Tibial nerve (tissue), 4 donors: ENCODE measurements at regions not wholly inside any gene's neighbourhood (a gene's known extent, or its start where the extent isn't known, plus 50 kb on each side); places are given as distances from the start of the nearest gene placed in this dataset.

Experiments
- DNase-seq, 2 donors: peaks; one replicate each; pipeline ENCODE4 v3.0.0-alpha.2; 2019; ENCODE audit warnings: low spot score in 2 of 2
- H3K27ac ChIP-seq, 4 donors: fragments of 200-600 bp; sonication (generic) in 3 of 4; one replicate each; pipeline ENCODE4 v1.5.1; 2017 to 2019; ENCODE audit warnings: mild to moderate bottlenecking in 1 of 4
- H3K27me3 ChIP-seq, 2 donors: fragments of 200-600 bp; sonication (generic) in 1 of 2; one replicate each; pipeline versions ENCODE4 v1.5.1 to v1.6.0; 2017 to 2019
- H3K36me3 ChIP-seq, 3 donors: fragments of 200-600 bp; sonication (generic); one replicate each; pipeline ENCODE4 v1.5.1; 2018 to 2019
- H3K4me1 ChIP-seq, 4 donors: fragments of 200-600 bp; sonication (generic) in 3 of 4; one replicate each; pipeline ENCODE4 v1.5.1; 2017 to 2019
- H3K4me3 ChIP-seq, 4 donors: fragments of 200-600 bp; sonication (generic) in 3 of 4; one replicate each; pipeline ENCODE4 v1.5.1; 2017 to 2019; ENCODE audit warnings: mild to moderate bottlenecking in 1 of 4, moderate library complexity in 1 of 4
- H3K9me3 ChIP-seq, 4 donors: fragments of 200-600 bp; sonication (generic) in 3 of 4; one replicate each; pipeline ENCODE4 v1.5.1; 2017 to 2019
- EP300 ChIP-seq, 2 donors: sonication (generic); formaldehyde crosslinking; IDR thresholded peaks; one replicate each; pipeline ENCODE4 v1.6.1; 2017; ENCODE audit warnings: antibody characterized with exemption in 2 of 2, mild to moderate bottlenecking in 1 of 2
- POLR2A ChIP-seq, 2 donors: fragments of 450-650 bp; IDR thresholded peaks; one replicate each; pipeline ENCODE4 v1.6.1; 2017; ENCODE audit warnings: antibody characterized with exemption in 2 of 2, mild to moderate bottlenecking in 2 of 2, moderate library complexity in 2 of 2
- WGBS, 2 donors: methylation state at CpG; one replicate each; pipeline ENCODE4 v1.1.5; 2018; 5-methylcytosine and 5-hydroxymethylcytosine counted together
- TF ChIP-seq, protein P1 (sequence below), 5 experiments: fragments of 200-600 bp in 3 of 5; fragments of 450-650 bp in 2 of 5; sonication (generic) in 3 of 5; IDR thresholded peaks; one replicate each; pipeline ENCODE4 v1.5.1; 2016 to 2019; ENCODE audit warnings: antibody characterized with exemption in 5 of 5, mild to moderate bottlenecking in 3 of 5, moderate library complexity in 2 of 5

DNA sequence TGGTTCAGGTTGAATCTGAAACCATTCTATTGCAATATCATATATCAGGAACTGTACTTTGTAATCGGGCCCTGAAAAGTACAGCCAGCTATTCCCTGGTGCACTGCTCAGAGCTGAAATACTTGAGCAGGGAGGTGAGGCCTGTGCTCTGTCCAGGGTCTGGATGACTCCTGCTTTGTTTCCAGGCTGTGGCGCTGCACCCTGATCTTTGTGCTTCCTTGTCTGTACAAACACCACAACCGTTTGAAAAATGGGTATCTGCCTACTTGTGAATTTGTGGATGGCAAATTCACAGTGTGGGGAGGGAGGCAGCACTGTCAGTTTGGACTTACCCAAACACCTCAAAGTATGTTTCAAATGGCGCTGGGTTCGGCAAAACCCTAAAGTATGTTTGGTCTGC is 155.4 kb upstream of the FAR2 start:
- TF ChIP-seq POLR2A (IDR thresholded peaks at IDR 0.05): no peak
- no peak for TF ChIP-seq EP300 (IDR thresholded peaks at IDR 0.05)
- TF ChIP-seq, protein P1, sequence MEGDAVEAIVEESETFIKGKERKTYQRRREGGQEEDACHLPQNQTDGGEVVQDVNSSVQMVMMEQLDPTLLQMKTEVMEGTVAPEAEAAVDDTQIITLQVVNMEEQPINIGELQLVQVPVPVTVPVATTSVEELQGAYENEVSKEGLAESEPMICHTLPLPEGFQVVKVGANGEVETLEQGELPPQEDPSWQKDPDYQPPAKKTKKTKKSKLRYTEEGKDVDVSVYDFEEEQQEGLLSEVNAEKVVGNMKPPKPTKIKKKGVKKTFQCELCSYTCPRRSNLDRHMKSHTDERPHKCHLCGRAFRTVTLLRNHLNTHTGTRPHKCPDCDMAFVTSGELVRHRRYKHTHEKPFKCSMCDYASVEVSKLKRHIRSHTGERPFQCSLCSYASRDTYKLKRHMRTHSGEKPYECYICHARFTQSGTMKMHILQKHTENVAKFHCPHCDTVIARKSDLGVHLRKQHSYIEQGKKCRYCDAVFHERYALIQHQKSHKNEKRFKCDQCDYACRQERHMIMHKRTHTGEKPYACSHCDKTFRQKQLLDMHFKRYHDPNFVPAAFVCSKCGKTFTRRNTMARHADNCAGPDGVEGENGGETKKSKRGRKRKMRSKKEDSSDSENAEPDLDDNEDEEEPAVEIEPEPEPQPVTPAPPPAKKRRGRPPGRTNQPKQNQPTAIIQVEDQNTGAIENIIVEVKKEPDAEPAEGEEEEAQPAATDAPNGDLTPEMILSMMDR (IDR thresholded peaks at IDR 0.05): no peak
- Histone ChIP-seq H3K36me3 (no peaks in the 10 kb centered on the region), H3K27me3 (no peaks in the 10 kb centered on the region), H3K27ac (no peak overlapping the region), H3K4me3 (no peak overlapping the region), H3K9me3 (no peaks in the 10 kb centered on the region), H3K4me1 (peaks cover 0 to 4% (median 0%) of the 10 kb centered on the region in 4 donors)
- DNase-seq: no peak
- 74 to 75% methylated on average over 5 of the region's 5 CpGs for WGBS, 2 donors

DNA sequence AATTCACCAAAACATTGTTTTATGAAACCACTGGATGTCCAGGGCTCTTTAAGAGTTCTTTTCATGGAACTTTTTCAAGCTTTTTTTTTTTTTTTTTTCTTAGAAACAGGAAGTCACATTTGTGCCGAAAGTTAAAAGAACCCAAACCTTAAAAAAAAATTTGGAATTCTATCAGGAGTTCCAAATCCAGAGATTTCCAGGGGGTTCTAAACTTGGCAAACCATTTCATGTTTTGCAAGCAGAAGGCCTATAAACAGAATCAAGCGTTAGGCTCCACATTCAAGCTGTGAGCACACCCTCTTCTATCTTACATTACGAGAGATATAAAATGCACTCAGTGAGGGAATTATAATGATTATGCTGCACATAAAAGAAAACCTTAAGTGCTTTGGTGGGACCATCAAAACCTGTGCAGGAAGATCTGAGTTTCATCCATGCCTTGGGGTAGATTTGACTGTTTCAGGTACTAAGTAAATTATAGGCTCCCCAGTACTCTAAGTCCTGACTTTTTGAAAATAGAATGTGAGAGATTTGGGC is 154.8 kb upstream of the FAR2 start:
- Histone ChIP-seq H3K36me3 (no peaks in the 10 kb centered on the region), H3K4me3 (no peak overlapping the region), H3K27me3 (no peaks in the 10 kb centered on the region), H3K4me1 (no peaks in the 10 kb centered on the region), H3K9me3 (no peaks in the 10 kb centered on the region), H3K27ac (no peak overlapping the region)
- 54 to 71% methylated on average over 3 of the region's 3 CpGs for whole genome bisulfite sequencing, 2 donors
- TF ChIP-seq EP300 (IDR thresholded peaks at IDR 0.05): no peak
- TF ChIP-seq POLR2A (IDR thresholded peaks at IDR 0.05): no peak
- TF ChIP-seq, protein P1 (IDR thresholded peaks at IDR 0.05): no peak
- DNase-seq: no peak

DNA sequence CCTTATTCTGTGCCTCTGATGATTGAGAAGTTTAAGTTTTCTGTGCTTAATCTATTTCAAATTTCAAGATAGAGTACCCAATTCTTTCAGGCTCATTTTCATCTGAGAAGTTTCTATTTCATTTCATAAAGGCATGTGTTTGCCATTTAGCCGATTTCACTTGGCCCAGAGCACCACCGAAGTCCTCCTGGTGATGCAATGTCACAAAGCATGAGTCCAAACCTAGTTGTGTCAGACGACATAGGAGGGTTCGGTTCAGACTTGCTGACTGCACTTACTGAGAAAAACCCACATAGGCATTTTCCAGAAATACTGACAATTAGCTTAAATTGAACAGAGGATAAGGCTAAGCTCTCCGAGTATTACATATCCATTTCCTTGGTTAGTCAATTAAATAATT is 152.4 kb upstream of the FAR2 start:
- no peaks in the 10 kb centered on the region for H3K9me3 ChIP-seq
- no peaks in the 10 kb centered on the region for H3K27me3 ChIP-seq
- no peak overlapping the region for H3K27ac ChIP-seq
- WGBS, 2 donors: 88 to 89% methylated on average over 5 of the region's 5 CpGs
- no peaks in the 10 kb centered on the region for H3K4me1 ChIP-seq
- TF ChIP-seq EP300 (IDR thresholded peaks at IDR 0.05): peak in 1 of 2 donors; percentile 12
- TF ChIP-seq, protein P1 (IDR thresholded peaks at IDR 0.05): no peak
- DNase-seq: peak in 1 of 2 donors; percentile 16
- no peak overlapping the region for H3K4me3 ChIP-seq
- no peaks in the 10 kb centered on the region for H3K36me3 ChIP-seq

DNA sequence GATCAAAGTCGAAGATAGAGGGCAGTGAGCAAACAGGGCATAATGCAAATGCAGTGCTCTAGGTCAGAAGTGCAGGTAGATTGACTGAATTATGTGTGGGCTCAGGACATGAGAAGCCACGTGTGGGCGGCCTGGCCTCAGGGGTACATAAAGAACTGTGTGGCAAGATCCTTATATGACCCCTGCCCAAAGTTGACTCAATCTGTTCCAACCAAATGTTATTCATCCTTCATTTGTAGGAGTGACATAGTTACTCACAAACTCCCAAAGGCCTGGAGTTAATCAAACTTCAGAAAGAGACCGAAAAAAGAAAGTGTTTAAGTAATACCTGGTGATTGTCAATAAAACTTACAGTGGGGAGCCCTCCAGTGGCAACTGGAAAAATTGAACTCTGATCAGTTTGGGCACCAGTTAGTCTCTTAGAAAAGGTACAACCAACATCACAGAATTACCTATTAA is 150.4 kb upstream of the FAR2 start:
- Histone ChIP-seq H3K27ac (peak overlapping the region in 1 of 4 donors; percentile 38), H3K4me1 (no peaks in the 10 kb centered on the region), H3K4me3 (no peak overlapping the region), H3K36me3 (no peaks in the 10 kb centered on the region), H3K9me3 (no peaks in the 10 kb centered on the region), H3K27me3 (no peaks in the 10 kb centered on the region)
- TF ChIP-seq, protein P1 (IDR thresholded peaks at IDR 0.05): peak; percentile 19 to 63 (median 45)
- TF ChIP-seq EP300 (IDR thresholded peaks at IDR 0.05): no peak
- WGBS, 2 donors: 57 to 58% methylated on average over 4 of the region's 4 CpGs
- peak in 1 of 2 donors; percentile 48 for DNase-seq

DNA sequence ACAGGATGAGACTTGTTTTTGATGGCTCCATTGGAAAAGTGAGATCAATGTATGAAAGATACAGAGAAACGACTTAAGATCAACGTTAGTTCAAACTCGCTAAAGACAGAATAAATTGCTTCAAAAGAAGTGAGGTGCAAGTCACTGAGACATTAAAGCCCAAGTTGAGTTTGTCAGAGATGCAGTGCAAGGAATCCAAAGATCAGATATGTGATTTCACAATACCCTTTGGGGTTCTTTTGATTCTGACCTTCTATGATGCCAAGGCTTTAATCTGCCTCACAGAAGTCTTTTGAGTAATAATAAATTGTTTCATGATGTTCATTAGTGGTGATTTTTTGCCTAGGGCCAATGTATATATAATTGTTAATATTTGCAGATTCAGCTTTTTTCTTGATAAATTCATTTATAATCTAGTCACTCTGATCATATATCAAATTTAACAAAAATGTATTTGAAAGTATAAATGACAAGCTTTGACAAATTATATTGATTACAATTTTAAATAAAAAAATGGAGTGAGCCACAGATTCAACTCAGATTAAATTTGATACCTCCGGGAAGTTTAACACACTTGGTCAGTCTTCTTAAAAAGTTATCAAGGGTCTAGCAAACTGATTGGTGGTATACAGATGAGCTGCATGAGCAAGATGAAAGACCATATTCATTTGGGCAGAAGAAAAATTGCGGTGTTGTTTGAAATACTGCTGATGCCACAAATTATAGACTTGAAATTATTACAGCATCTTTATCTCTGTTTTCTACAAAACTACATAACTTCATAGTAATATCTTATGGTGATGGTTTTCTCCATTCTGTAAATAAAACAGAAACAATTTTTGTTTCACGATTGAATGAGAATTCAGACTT is 144.8 kb upstream of the FAR2 start:
- DNase-seq: no peak
- Histone ChIP-seq H3K4me3 (no peak overlapping the region), H3K27ac (no peak overlapping the region), H3K9me3 (no peaks in the 10 kb centered on the region), H3K27me3 (no peaks in the 10 kb centered on the region), H3K36me3 (no peaks in the 10 kb centered on the region), H3K4me1 (no peaks in the 10 kb centered on the region)
- WGBS, 2 donors: 72% methylated on average over 6 of the region's 6 CpGs
- TF ChIP-seq POLR2A (IDR thresholded peaks at IDR 0.05) (no peak), EP300 (IDR thresholded peaks at IDR 0.05) (no peak)
- TF ChIP-seq, protein P1 (IDR thresholded peaks at IDR 0.05): no peak
